CD4-positive, alpha-beta T cell treated with Interferon gamma for 1 hour (primary cell): ENCODE measurements at regions not wholly inside any gene's neighbourhood (a gene's known extent, or its start where the extent isn't known, plus 50 kb on each side); places are given as distances from the start of the nearest gene placed in this dataset.

ENCODE experiments used
- DNase-seq: peaks from one replicate; pipeline ENCODE4 v3.0.0-alpha.2; 2020

- no peak for DNase-seq
These were observed 805.9 kb downstream of the TLE1 start for GRCh38 chr9:80883426-80883825.

- no peak for DNase-seq
These were observed 807.4 kb downstream of the TLE1 start for GRCh38 chr9:80881940-80882339.

GRCh38 chr9:80881320-80881719, 808.0 kb downstream of the TLE1 start:
- no peak for DNase-seq

GRCh38 chr9:80878556-80878955, 810.8 kb downstream of the TLE1 start:
- no peak for DNase-seq

GRCh38 chr9:80875947-80876346, 813.4 kb downstream of the TLE1 start:
- no peak for DNase-seq

GRCh38 chr9:80874276-80874675, 815.1 kb downstream of the TLE1 start:
- DNase-seq, result no peak

- DNase-seq, result no peak
These were observed 815.5 kb downstream of the TLE1 start for GRCh38 chr9:80873861-80874260.

GRCh38 chr9:80871596-80871995, 817.8 kb downstream of the TLE1 start:
- DNase-seq, result no peak

- DNase-seq, result no peak
These were observed 821.6 kb downstream of the TLE1 start for GRCh38 chr9:80867731-80868130.

- no peak for DNase-seq
These were observed 822.6 kb downstream of the TLE1 start for GRCh38 chr9:80866576-80867227.

GRCh38 chr9:80866121-80866520, 823.2 kb downstream of the TLE1 start:
- DNase-seq, result no peak

- DNase-seq, result no peak
These were observed 846.3 kb downstream of the TLE1 start for GRCh38 chr9:80843028-80843427.

- no peak for DNase-seq
These were observed 847.0 kb downstream of the TLE1 start for GRCh38 chr9:80842389-80842788.

GRCh38 chr9:80841888-80842287, 847.5 kb downstream of the TLE1 start:
- DNase-seq, result no peak

- no peak for DNase-seq
These were observed 849.3 kb downstream of the TLE1 start for GRCh38 chr9:80839821-80840675.

GRCh38 chr9:80836013-80836412, 853.3 kb downstream of the TLE1 start:
- DNase-seq, result no peak

- DNase-seq, result no peak
These were observed 857.6 kb downstream of the TLE1 start for GRCh38 chr9:80831751-80832150.

GRCh38 chr9:80811656-80812055, 877.7 kb downstream of the TLE1 start:
- no peak for DNase-seq

GRCh38 chr9:80811003-80811402, 878.3 kb downstream of the TLE1 start:
- DNase-seq, result no peak

GRCh38 chr9:80806671-80807070, 882.7 kb downstream of the TLE1 start:
- DNase-seq, result no peak

GRCh38 chr9:80804873-80805272, 884.5 kb downstream of the TLE1 start:
- DNase-seq, result no peak

- DNase-seq, result no peak
These were observed 891.3 kb downstream of the TLE1 start for GRCh38 chr9:80797831-80798688.

- DNase-seq, result no peak
These were observed 892.1 kb downstream of the TLE1 start for GRCh38 chr9:80797101-80797829.
